ENCODE measurements at regions not wholly inside any gene's neighbourhood (a gene's known extent, or its start where the extent isn't known, plus 50 kb on each side); places are given as distances from the start of the nearest gene placed in this dataset.
"Not testable (repeated sequence)": the region's sequence is repeated elsewhere in the genome, so short reads cannot be mapped to it uniquely, and the experiment has no call there.

DNA sequence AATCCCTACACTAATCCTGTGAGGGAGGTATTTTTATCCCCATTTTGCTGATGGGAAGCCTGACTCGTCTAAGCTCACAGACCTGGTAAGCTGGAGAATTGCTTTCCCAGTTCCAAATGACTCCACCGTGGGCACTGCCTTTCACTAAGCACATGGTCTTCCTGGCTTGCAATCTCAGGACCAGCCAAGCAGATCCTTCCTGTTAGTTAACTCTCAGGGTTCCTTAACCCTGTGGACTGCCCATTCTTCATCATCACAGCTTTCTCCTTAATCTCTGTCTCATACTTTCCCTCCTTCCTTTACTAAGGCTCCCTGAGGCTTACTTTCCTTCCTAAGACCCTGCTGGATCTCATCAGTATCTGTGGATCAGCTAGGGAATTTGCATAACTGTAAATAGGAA lies 122.2 kb upstream of the ZEB2 start:
- Mint-ChIP-seq H3K9me3 (peaks cover 17% of the 10 kb centered on the region), H3K27ac (no peak overlapping the region), H3K27me3 (ENCODE audit: low read depth) (no peaks in the 10 kb centered on the region), H3K4me3 (no peak overlapping the region), H3K4me1 (peaks cover 12% of the 10 kb centered on the region), H3K36me3 (peaks cover 7% of the 10 kb centered on the region)
- TF ChIP-seq CTCF (IDR thresholded peaks at IDR 0.05; ENCODE audit: unreplicated experiment) = no peak
- DNase-seq (ENCODE audit: low spot score in 2 of 2, unreplicated experiment in 2 of 2) = no peak

DNA sequence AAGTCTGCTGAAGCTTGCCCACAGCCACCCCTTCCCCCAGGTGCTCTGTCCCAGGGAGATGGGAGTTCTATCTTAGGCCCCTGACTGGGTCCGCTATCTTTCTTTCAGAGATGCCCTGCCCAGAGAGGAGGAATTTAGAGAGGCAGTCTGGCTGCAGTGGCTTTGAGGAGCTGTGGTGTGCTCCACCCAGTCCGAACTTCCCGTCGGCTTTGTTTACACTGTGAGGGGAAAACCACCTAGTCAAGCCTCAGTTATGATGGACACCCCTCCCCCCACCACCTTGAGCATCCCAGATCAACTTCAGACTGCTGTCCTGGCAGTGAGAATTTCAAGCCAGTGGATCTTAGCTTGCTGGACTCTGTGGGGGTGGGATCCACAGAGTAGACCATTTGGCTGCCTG lies 118.3 kb upstream of the ZEB2 start:
- H3K36me3 Mint-ChIP-seq = peaks cover 18% of the 10 kb centered on the region

GRCh38 chr2:144636860-144637259 lies 116.9 kb upstream of the ZEB2 start:
- not testable (repeated sequence) for H3K27ac Mint-ChIP-seq, H3K4me3 Mint-ChIP-seq

More for the DNA sequence above, 118.3 kb upstream of the ZEB2 start:
- peaks cover 50% of the 10 kb centered on the region for H3K9me3 Mint-ChIP-seq
- H3K27me3 Mint-ChIP-seq (ENCODE audit: low read depth); H3K4me1 Mint-ChIP-seq; DNase-seq (ENCODE audit: low spot score in 2 of 2, unreplicated experiment in 2 of 2); H3K4me3 Mint-ChIP-seq; H3K27ac Mint-ChIP-seq: not testable (repeated sequence)

DNA sequence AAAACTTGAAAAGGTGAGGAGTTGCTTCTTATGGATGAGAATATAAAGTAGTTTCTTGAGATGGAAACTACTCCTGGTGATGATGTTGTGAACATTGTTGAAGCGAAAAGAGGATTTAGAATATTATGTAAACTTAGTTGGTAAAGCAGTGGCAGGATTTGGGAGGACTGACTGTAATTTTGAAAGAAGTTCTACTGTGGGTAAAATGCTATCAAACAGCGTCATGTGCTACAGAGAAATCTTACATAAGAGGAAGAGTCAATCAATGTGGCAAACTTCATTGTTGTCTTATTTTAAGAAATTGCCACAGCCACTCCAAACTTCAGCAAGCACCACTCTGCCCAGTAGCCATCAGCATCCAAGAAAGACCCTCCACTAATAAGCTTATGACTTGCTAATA lies 112.9 kb upstream of the ZEB2 start:
- H3K4me1 Mint-ChIP-seq = peaks cover 10% of the 10 kb centered on the region

More at GRCh38 chr2:144636860-144637259, 116.9 kb upstream of the ZEB2 start:
- Mint-ChIP-seq H3K36me3 (peaks cover 18% of the 10 kb centered on the region), H3K9me3 (peaks cover 50% of the 10 kb centered on the region)
- H3K27me3 Mint-ChIP-seq (ENCODE audit: low read depth); DNase-seq (ENCODE audit: low spot score in 2 of 2, unreplicated experiment in 2 of 2); H3K4me1 Mint-ChIP-seq: not testable (repeated sequence)

GRCh38 chr2:144631636-144632035 lies 111.7 kb upstream of the ZEB2 start:
- H3K27ac Mint-ChIP-seq = peak overlapping the region; percentile 33
- H3K4me1 Mint-ChIP-seq = peaks cover 10% of the 10 kb centered on the region
- no peak overlapping the region for H3K4me3 Mint-ChIP-seq
- no peak for DNase-seq (ENCODE audit: low spot score in 2 of 2, unreplicated experiment in 2 of 2)
- H3K9me3 Mint-ChIP-seq = peaks cover 44% of the 10 kb centered on the region
- TF ChIP-seq CTCF (IDR thresholded peaks at IDR 0.05; ENCODE audit: unreplicated experiment) = no peak
- peaks cover 16% of the 10 kb centered on the region for H3K36me3 Mint-ChIP-seq
- H3K27me3 Mint-ChIP-seq (ENCODE audit: low read depth) = no peaks in the 10 kb centered on the region

More for the DNA sequence above, 112.9 kb upstream of the ZEB2 start:
- no peak overlapping the region for H3K27ac Mint-ChIP-seq
- TF ChIP-seq CTCF (IDR thresholded peaks at IDR 0.05; ENCODE audit: unreplicated experiment) = no peak
- H3K9me3 Mint-ChIP-seq = peaks cover 48% of the 10 kb centered on the region
- H3K4me3 Mint-ChIP-seq = no peak overlapping the region
- H3K36me3 Mint-ChIP-seq = peaks cover 20% of the 10 kb centered on the region
- DNase-seq (ENCODE audit: low spot score in 2 of 2, unreplicated experiment in 2 of 2) = no peak
- H3K27me3 Mint-ChIP-seq (ENCODE audit: low read depth) = no peaks in the 10 kb centered on the region

DNA sequence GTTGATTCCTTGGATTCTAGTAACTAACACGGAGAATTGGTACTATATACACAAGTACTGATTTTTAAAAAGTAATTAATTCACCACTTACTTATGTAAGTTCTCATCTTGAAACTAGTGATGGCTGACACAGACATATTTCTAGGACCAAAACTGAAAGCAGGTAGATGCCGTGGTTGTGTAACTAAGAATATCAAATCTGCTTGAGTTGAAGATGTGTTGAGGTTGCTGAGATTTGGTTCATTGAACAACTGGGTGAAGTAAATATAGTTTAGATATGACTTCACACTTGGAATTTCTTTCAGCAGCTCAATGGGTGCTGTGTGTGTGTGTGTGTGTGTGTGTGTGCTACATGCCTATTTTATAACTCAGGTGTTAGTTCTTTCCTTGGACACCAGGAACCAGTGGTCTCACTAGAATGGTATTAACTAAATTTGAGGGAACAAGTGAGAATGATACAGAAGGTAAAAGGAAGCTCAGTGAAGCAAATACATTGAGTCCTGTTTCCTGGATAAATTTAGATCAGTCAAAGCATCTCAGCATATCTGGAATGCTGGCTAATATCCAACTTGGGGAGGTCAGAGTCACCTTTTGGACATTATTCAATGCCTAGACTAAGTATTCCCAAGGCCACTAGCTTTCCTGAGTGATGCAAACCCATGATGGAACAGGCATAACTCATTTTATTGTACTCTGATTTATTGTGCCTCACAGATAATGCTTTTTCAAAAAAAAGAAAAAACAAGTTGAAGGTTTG lies 110.7 kb upstream of the ZEB2 start:
- no peak for TF ChIP-seq CTCF (IDR thresholded peaks at IDR 0.05; ENCODE audit: unreplicated experiment)
- DNase-seq (ENCODE audit: low spot score in 2 of 2, unreplicated experiment in 2 of 2) = no peak
- H3K27me3 Mint-ChIP-seq (ENCODE audit: low read depth) = no peaks in the 10 kb centered on the region
- H3K4me1 Mint-ChIP-seq = peaks cover 14% of the 10 kb centered on the region
- no peak overlapping the region for H3K4me3 Mint-ChIP-seq
- H3K27ac Mint-ChIP-seq = no peak overlapping the region
- H3K9me3 Mint-ChIP-seq = peaks cover 34% of the 10 kb centered on the region
- peaks cover 12% of the 10 kb centered on the region for H3K36me3 Mint-ChIP-seq

Data from mesothelial cell of epicardium (in vitro differentiated cells).